Stimulated activated naive CD8-positive, alpha-beta T cell treated with anti-CD3 and anti-CD28 coated beads, Interleukin-15, Interleukin-2, amounts not matched to agents 100 U/mL and 50 U/mL, for 24 hours (primary cell): ENCODE measurements at regions not wholly inside any gene's neighbourhood (a gene's known extent, or its start where the extent isn't known, plus 50 kb on each side); places are given as distances from the start of the nearest gene placed in this dataset.

Experiments
- ATAC-seq: fragments of 150-1000 bp; cut with Tn5 transposase; one replicate; pipeline ENCODE4 v1.10.0; 2021
- DNase-seq: peaks from one replicate; pipeline ENCODE4 v3.0.0; 2021

DNA sequence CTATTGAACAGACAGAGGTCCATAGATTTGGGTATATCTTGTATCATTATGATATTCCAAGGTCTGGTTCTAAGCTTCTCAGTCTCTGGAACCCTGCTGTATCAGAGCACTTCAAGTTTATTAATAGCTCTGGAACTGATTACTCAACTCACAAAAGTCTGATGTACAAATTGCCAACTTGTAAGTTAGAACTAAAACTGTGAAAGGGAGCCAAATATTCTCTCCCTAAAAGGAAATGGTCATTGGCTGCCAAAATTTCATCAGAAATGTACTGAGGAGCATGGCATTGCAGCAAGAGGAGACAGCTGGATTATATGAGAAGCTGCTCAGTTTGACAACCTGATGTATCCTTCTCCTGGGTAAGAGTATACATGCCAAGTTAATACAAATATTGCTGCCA lies 828.8 kb upstream of the SEL1L start:
- DNase-seq, result no peak
- ATAC-seq, result no peak

DNA sequence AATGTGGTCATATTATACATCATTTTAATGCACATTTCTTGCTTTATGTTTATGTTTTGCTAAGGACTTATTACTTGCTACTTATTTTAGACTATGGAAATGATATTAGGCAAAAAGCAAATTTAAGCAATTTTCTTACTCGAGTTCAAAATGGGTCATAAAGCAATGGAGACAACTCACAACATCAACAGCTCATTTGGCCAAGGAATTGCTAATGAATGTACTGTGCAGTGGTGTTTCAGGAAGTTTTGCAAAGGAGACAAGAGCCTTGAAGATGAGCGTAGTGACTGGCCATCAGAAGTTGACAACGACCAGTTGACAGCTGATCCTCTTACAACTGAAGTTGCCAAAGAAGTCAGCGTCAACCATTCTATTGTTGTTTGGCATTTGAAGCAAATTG lies 831.8 kb upstream of the SEL1L start:
- ATAC-seq (no peak), DNase-seq (no peak)

DNA sequence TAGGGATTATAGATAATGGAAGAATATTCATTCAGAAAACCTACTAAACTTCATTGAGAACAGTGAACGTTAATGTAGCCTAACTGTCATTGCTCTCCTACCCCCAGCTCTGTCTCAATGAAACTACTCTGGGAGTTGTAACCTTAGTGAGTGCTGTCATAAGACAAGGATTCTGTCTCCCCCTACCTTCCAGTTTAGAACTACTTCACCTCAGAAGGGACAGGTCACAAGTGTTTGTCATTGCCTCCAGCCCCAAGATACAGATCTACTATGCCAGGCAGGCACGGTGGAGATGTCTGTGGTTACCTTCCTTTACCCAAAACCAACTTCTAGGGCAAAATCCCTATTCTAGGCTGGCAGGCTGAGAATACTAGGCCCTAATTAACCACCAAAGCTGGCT lies 833.1 kb upstream of the SEL1L start:
- no peak for DNase-seq
- ATAC-seq, result no peak

DNA sequence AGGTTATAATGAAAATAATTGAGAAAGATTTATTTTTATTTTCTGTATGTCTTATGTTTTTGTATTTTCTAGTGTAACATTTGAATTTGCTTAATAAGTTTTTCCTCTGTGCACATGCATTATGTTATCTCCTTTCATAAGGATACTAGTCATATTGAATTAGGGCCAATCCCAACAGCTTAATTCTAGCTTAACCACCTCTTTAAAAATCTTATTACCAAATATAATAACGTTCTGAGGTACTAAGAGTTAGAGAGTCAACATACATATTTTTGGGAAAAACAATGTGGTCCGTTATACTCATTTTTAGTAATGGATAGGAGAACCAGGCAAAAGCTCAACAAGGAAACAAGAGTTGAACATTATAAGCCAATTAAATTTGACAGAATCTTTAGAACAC lies 845.6 kb upstream of the SEL1L start:
- ATAC-seq (no peak), DNase-seq (no peak)

GRCh38 chr14:82385048-82385447 lies 851.4 kb upstream of the SEL1L start:
- DNase-seq (no peak), ATAC-seq (no peak)

- no peak for DNase-seq
- ATAC-seq, result no peak
These were observed 854.0 kb upstream of the SEL1L start for GRCh38 chr14:82387699-82388098.

GRCh38 chr14:82388488-82388887 lies 854.8 kb upstream of the SEL1L start:
- DNase-seq (no peak), ATAC-seq (no peak)

DNA sequence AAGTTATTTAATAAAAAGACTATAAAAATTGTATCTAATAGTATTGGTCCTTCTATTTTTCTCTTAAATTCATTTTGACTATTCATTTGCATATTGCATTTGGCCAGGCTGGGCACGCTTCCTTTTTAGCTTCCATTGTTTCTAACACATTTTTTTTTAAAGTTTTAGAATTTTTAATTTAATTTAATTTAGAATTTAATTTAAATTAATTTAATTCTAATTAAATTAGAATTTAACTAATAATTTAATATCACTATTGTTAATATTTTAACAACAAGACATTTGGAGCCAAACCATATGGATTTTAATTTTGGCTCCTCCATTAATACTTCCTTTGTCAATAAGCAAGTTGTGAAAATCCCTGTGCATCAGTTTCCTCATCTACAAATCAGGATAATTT lies 856.9 kb upstream of the SEL1L start:
- ATAC-seq, result no peak
- no peak for DNase-seq

- ATAC-seq, result no peak
- no peak for DNase-seq
These were observed 861.3 kb upstream of the SEL1L start for GRCh38 chr14:82394916-82395315.

DNA sequence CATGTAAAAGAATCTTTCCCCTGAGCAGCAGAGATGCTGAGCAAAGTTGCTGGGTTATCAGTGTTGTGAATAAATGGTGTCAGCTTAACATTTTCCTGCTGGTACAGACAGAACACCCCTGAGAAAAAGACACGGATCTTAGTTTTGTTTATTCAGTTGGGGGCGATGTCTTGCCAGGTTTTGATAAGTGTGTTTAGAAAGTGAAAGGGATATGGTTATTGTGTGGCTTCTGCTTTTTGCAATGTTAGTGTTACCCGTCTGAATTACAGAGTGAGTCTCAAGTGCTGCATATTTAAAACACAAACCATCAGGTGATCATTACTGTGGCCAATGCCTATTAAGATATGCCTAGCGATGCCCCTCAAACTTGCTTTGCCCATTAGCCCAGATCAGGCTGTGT lies 864.6 kb upstream of the SEL1L start:
- no peak for DNase-seq
- no peak for ATAC-seq

GRCh38 chr14:82403987-82404386 lies 870.3 kb upstream of the SEL1L start:
- DNase-seq (no peak), ATAC-seq (no peak)

DNA sequence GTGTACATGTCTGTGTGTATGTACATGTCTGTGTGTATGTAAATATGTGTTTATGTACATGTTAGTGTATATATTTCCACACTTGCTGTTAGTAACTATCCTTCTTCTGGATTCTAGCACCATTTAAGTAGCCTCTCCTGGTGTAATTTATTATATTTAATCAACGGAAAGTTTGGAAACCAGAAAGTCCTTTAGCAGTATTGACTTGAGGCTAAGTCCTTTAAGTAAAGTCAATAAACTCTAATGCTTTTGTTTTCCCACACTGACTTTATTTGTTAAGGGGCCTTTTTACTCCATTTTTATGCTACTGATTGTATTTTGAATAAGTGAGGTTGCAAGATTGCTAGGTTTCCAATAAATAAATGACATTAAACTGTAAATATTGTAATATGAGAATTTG lies 876.4 kb upstream of the SEL1L start:
- no peak for DNase-seq
- no peak for ATAC-seq

GRCh38 chr14:82411298-82411697 lies 877.6 kb upstream of the SEL1L start:
- ATAC-seq (no peak), DNase-seq (no peak)

GRCh38 chr14:82412545-82412944 lies 878.9 kb upstream of the SEL1L start:
- DNase-seq (no peak), ATAC-seq (no peak)

DNA sequence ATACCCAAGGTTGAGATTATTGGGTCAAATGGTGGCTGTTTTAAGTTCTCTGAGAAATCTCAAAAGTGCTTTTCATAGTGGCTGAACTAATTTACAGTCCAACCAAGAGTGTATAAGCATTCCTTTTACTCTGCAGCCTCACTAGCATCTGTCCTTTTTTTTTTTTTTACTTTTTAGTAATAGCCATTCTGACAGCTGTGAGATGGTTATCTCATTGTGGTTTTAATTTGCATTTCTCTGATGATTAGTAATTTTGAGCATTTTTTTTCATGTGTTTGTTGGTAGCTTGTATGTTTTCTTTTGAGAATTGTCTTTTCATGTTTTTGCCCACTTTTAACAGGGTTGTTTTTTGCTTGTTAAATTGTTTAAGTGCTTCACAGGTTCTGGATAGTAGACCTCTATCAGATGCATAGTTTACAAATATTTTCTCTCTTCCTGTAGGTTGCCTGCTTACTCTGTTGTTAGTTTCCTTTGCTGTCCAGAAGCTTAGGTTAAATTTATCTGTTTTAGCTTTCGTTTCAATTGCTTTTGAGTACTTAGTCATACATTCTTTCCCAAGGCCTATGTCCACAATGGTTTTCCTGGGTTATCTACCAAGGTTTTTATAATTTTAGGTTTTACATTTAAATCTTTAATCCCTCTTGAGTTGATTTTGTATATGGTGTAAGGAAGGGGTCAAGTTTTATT lies 881.3 kb upstream of the SEL1L start:
- no peak for ATAC-seq

DNA sequence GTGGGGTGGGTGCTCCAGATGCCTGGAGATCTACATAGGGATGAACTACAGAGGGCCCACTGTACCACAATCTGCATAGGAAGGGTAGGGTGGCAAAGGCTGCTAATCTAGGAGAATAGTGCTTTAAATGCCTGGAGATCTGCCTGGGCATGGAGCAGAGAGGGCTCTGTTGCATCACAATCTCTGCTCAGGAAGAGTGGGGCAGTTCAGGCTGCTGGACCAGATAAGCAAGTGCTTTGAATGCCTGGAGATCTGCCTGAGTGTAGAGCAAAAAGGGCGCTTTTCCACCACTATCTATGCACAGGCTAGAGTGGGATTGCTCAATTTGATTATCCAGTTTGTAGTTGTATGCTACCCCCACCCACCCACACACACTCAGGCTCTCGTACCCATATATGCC lies 886.3 kb upstream of the SEL1L start:
- DNase-seq, result no peak
- no peak for ATAC-seq

More for the DNA sequence above, 881.3 kb upstream of the SEL1L start:
- no peak for DNase-seq

- ATAC-seq, result no peak
These were observed 887.2 kb upstream of the SEL1L start for GRCh38 chr14:82420871-82421270.

GRCh38 chr14:82421286-82421685 lies 887.6 kb upstream of the SEL1L start:
- DNase-seq (no peak), ATAC-seq (no peak)

More at GRCh38 chr14:82420871-82421270, 887.2 kb upstream of the SEL1L start:
- no peak for DNase-seq

DNA sequence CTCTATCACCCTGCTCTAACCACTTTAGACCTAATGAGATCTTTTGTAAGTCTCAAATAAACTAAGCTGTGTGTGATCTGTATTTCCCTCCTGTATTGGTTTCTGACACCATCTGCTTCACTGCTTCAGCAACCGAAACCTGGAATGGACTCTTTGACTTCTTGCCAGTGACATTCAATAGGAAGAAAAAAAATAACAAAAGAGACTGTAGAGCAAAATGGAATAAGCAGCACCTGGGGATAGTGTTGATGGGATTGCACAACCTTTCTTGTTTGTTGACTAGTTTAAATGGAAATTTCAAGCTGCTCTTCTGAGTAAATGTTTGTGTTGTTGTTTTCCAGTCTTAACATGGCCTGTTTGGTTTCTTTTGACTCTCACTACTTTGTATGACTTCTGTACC lies 888.6 kb upstream of the SEL1L start:
- no peak for ATAC-seq

DNA sequence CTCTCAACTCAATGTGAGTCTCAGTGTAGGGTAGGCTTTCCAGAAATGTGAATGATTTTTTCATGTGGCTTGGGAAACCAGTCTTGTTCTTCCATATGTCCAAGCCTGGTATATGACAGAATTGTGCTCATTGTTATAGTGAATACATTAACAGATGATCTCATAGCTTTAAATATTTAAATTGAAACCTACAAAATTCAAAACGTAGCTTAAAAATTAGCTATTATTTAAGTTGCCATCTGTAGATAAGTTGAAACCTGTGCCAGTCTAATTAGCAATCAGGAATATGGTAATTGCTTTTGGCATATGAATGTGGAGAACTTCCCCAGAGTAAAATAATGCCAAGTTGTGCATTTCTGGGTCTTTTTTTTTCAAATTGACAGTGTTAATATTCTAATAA lies 891.6 kb upstream of the SEL1L start:
- DNase-seq (no peak), ATAC-seq (no peak)

More for the DNA sequence above, 888.6 kb upstream of the SEL1L start:
- no peak for DNase-seq

DNA sequence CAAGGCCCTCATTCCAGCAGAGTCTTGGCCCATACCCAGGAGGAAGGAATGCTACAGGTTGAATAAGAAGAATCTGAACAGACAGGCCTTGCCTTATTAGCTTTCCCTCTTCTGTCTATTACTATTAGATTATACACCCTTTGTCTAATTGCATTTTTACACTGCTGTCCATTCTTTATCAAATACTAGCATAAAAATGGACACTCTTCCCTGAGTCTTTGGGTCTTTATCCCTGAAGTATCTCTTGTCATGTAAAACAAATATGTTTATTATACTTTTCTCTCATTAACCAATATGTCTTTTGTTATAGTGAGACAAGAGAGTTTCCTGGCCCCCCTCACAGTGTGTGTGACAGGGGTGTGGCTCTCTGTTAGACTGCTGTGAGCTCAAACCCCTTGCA lies 897.4 kb upstream of the SEL1L start:
- DNase-seq (no peak), ATAC-seq (no peak)

- ATAC-seq, result no peak
- no peak for DNase-seq
These were observed 898.9 kb upstream of the SEL1L start for GRCh38 chr14:82432301-82433105.

- no peak for DNase-seq
- ATAC-seq, result no peak
These were observed 904.8 kb upstream of the SEL1L start for GRCh38 chr14:82438436-82438835.

- no peak for ATAC-seq
- DNase-seq, result no peak
These were observed 907.6 kb upstream of the SEL1L start for GRCh38 chr14:82441270-82441669.
